Adrenal gland (tissue), 9 donors: ENCODE measurements at regions not wholly inside any gene's neighbourhood (a gene's known extent, or its start where the extent isn't known, plus 50 kb on each side); places are given as distances from the start of the nearest gene placed in this dataset.

Source experiments
- DNase-seq, 7 donors: peaks; one replicate each; pipeline ENCODE4 v3.0.0-alpha.2; 2019 to 2020
- H3K27ac ChIP-seq, 5 donors: fragments of 200-600 bp; sonication (generic) in 4 of 5; 1 replicate in 3 of 5; 2 replicates in 2 of 5; pipeline versions ENCODE4 v1.5.1 to v1.8.0; 2016 to 2020; ENCODE audit warnings: mild to moderate bottlenecking in 1 of 5
- H3K27me3 ChIP-seq: fragments of 200-600 bp; 2 replicates; pipeline ENCODE4 v1.8.0; 2021
- H3K36me3 ChIP-seq, 2 donors: fragments of 200-600 bp; replicated peaks in 1 of 2; 1 replicate in 1 of 2; 2 replicates in 1 of 2; pipeline versions ENCODE4 v1.5.1 to v1.8.0; 2018 to 2022
- H3K4me1 ChIP-seq, 2 donors: fragments of 200-600 bp; replicated peaks in 1 of 2; 1 replicate in 1 of 2; 2 replicates in 1 of 2; pipeline versions ENCODE4 v1.5.1 to v1.8.0; 2018 to 2021
- H3K4me3 ChIP-seq, 4 donors: fragments of 200-600 bp; sonication (generic) in 3 of 4; one replicate each; pipeline ENCODE4 v1.5.1; 2016 to 2018
- H3K9me3 ChIP-seq, 3 donors: fragments of 200-600 bp; sonication (generic) in 1 of 3; replicated peaks in 1 of 3; 1 replicate in 2 of 3; 2 replicates in 1 of 3; pipeline versions ENCODE4 v1.5.1 to v1.8.0; 2016 to 2021
- CTCF ChIP-seq, 6 experiments: fragments of 450-650 bp in 4 of 6; fragments of 200-600 bp in 2 of 6; sonication (generic) in 1 of 6; IDR thresholded peaks; 1 replicate in 5 of 6; 2 replicates in 1 of 6; pipeline versions ENCODE4 v1.5.1 to v1.8.0; 2016 to 2021; ENCODE audit warnings: antibody characterized with exemption in 6 of 6, mild to moderate bottlenecking in 2 of 6, moderate library complexity in 1 of 6
- POLR2A ChIP-seq, 2 donors: fragments of 450-650 bp; IDR thresholded peaks; one replicate each; pipeline ENCODE4 v1.6.1; 2017; ENCODE audit warnings: antibody characterized with exemption in 2 of 2, mild to moderate bottlenecking in 2 of 2, moderate library complexity in 1 of 2
- WGBS, 4 donors: extraction: QIAGEN DNeasy Blood & Tissue Kit in 2 of 4; methylation state at CpG; one replicate each; pipeline versions ENCODE4 v1.1.5 to v1.1.7; 2013 to 2017; 5-methylcytosine and 5-hydroxymethylcytosine counted together
- intact Hi-C, 2 donors: fragments of 100-400 bp; cut with DNase I; formaldehyde crosslinking; loops; one replicate each; pipeline versions ENCODE4 v1.14.1 to v1.15.0; 2022 to 2023
- donor health status: healthy with polysubstance abuse.
- donor health status: Bipolar disorder and iron deficiency.
- donor health status: DM: yes; HTN: yes; CAD: no.
- donor health status: DM: no; HTN: no; CAD: no.
- donor health status: DM: no; HTN: no; CAD: no.

DNA sequence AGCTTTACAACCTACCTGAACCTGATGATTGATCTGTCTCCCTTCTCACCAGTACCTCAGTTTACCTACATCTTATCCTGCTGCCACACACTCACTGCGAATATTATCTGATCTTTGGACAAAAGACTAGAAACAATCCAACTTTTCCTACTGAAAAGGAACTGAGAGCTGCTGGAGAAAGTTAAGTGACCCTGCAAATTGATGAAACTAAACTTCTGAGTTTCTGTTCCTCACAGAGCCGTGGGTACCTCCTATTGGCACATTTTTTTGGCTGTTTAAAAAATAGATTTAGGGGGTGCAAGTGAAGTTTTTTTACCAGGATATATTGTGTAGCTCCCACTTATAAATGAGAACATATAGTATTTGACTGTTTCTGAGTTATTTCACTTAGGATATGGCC lies 66.0 kb upstream of the STARD3NL start:
- no peaks in the 10 kb centered on the region for H3K27me3 ChIP-seq
- H3K36me3 ChIP-seq = no peaks in the 10 kb centered on the region
- TF ChIP-seq CTCF (IDR thresholded peaks at IDR 0.05) = no peak
- TF ChIP-seq POLR2A (IDR thresholded peaks at IDR 0.05) = no peak
- H3K4me1 ChIP-seq = no peaks in the 10 kb centered on the region
- no peak overlapping the region for H3K4me3 ChIP-seq
- H3K27ac ChIP-seq = no peak overlapping the region
- intact Hi-C loops = no loop called here
- 77 to 85% (median 80%) methylated on average over 2 of the region's 2 CpGs for WGBS, 4 donors
- no peak for DNase-seq
- H3K9me3 ChIP-seq = no peaks in the 10 kb centered on the region

- intact Hi-C loops = no loop called here
- Histone ChIP-seq H3K4me1 (no peaks in the 10 kb centered on the region), H3K27me3 (no peaks in the 10 kb centered on the region), H3K27ac (no peak overlapping the region), H3K9me3 (no peaks in the 10 kb centered on the region), H3K36me3 (no peaks in the 10 kb centered on the region), H3K4me3 (no peak overlapping the region)
- TF ChIP-seq POLR2A (IDR thresholded peaks at IDR 0.05) = no peak
- TF ChIP-seq CTCF (IDR thresholded peaks at IDR 0.05) = no peak
- 80 to 95% (median 86%) methylated on average over 1 of the region's 1 CpG for WGBS, 4 donors
- no peak for DNase-seq
These were observed 58.0 kb upstream of the STARD3NL start for GRCh38 chr7:38120076-38120475.

GRCh38 chr7:38122501-38122900 lies 55.5 kb upstream of the STARD3NL start:
- H3K36me3 ChIP-seq = no peaks in the 10 kb centered on the region
- H3K4me3 ChIP-seq = no peak overlapping the region
- H3K27ac ChIP-seq = no peak overlapping the region
- WGBS, 4 donors = 76 to 83% (median 78%) methylated on average over 4 of the region's 4 CpGs
- no peaks in the 10 kb centered on the region for H3K27me3 ChIP-seq
- intact Hi-C loops = no loop called here
- no peaks in the 10 kb centered on the region for H3K9me3 ChIP-seq
- DNase-seq = no peak
- H3K4me1 ChIP-seq = no peaks in the 10 kb centered on the region
- TF ChIP-seq POLR2A (IDR thresholded peaks at IDR 0.05) (no peak), CTCF (IDR thresholded peaks at IDR 0.05) (no peak)

- no peak for TF ChIP-seq POLR2A (IDR thresholded peaks at IDR 0.05)
- no peak for TF ChIP-seq CTCF (IDR thresholded peaks at IDR 0.05)
- Histone ChIP-seq H3K4me1 (no peaks in the 10 kb centered on the region), H3K36me3 (no peaks in the 10 kb centered on the region), H3K9me3 (no peaks in the 10 kb centered on the region), H3K4me3 (no peak overlapping the region), H3K27ac (no peak overlapping the region), H3K27me3 (no peaks in the 10 kb centered on the region)
- intact Hi-C loops = no loop called here
- no peak for DNase-seq
- 75 to 81% (median 78%) methylated on average over 3 of the region's 3 CpGs for WGBS, 4 donors
These were observed 54.6 kb upstream of the STARD3NL start for GRCh38 chr7:38123494-38123893.
